Mesenchymal stem cell (in vitro differentiated cells and primary cell): ENCODE measurements at regions not wholly inside any gene's neighbourhood (a gene's known extent, or its start where the extent isn't known, plus 50 kb on each side); places are given as distances from the start of the nearest gene placed in this dataset.
"Not testable (repeated sequence)": the region's sequence is repeated elsewhere in the genome, so short reads cannot be mapped to it uniquely, and the experiment has no call there.

Experiments
- DNase-seq: peaks from one replicate; pipeline ENCODE4 v3.0.0-alpha.2; 2013
- H2AFZ ChIP-seq: one replicate; pipeline ENCODE4 v1.6.1; 2013; ENCODE audit warnings: low read depth, mild to moderate bottlenecking, control low read depth, inconsistent platforms, low read length, moderate library complexity
- H2AK5ac ChIP-seq: 2 replicates; pipeline ENCODE4 v1.6.1; 2013; ENCODE audit warnings: low read length, moderate library complexity, mild to moderate bottlenecking, inconsistent platforms; ENCODE audit not compliant: severe bottlenecking
- H2BK120ac ChIP-seq: one replicate; pipeline ENCODE4 v1.6.1; 2013; ENCODE audit warnings: low read depth, mild to moderate bottlenecking, inconsistent platforms, low read length, moderate library complexity
- H2BK12ac ChIP-seq, 2 experiments: one replicate each; pipeline ENCODE4 v1.6.1; 2013; ENCODE audit warnings: inconsistent platforms in 2 of 2, low read length in 2 of 2, mild to moderate bottlenecking in 2 of 2, moderate library complexity in 2 of 2, control low read depth in 1 of 2
- H2BK15ac ChIP-seq: one replicate; pipeline ENCODE4 v1.6.1; 2013; ENCODE audit warnings: mild to moderate bottlenecking, low read depth, inconsistent platforms; ENCODE audit not compliant: poor library complexity, severe bottlenecking
- H2BK5ac ChIP-seq: 2 replicates; pipeline ENCODE4 v1.6.1; 2013; ENCODE audit warnings: low read depth, mild to moderate bottlenecking, low read length, control low read depth, inconsistent platforms; ENCODE audit not compliant: poor library complexity, severe bottlenecking
- H3K14ac ChIP-seq, 2 experiments: one replicate each; pipeline ENCODE4 v1.6.1; 2013; ENCODE audit warnings: inconsistent platforms in 2 of 2, low read length in 2 of 2, control low read depth in 1 of 2, mild to moderate bottlenecking in 1 of 2, moderate library complexity in 1 of 2
- H3K18ac ChIP-seq, 2 experiments: one replicate each; pipeline ENCODE4 v1.6.1; 2013; ENCODE audit warnings: inconsistent platforms in 2 of 2, low read length in 2 of 2, control low read depth in 1 of 2, low read depth in 1 of 2, mild to moderate bottlenecking in 1 of 2
- H3K23ac ChIP-seq, 2 experiments: one replicate each; pipeline ENCODE4 v1.6.1; 2013; ENCODE audit warnings: inconsistent platforms in 2 of 2, low read length in 2 of 2, mild to moderate bottlenecking in 2 of 2, moderate library complexity in 2 of 2, control low read depth in 1 of 2
- H3K27ac ChIP-seq: 2 replicates; pipeline ENCODE4 v1.5.1; 2013; ENCODE audit warnings: mild to moderate bottlenecking, moderate library complexity, low read length, control low read depth, inconsistent platforms; ENCODE audit not compliant: poor library complexity, severe bottlenecking
- H3K27me3 ChIP-seq, 2 experiments: 2 replicates each; pipeline versions ENCODE4 v1.6.1 to v1.7.0; 2013; ENCODE audit warnings: low read length in 2 of 2, mild to moderate bottlenecking in 2 of 2, moderate library complexity in 2 of 2, control low read depth in 1 of 2, inconsistent platforms in 1 of 2; ENCODE audit not compliant: control insufficient read depth in 1 of 2, insufficient read depth in 1 of 2
- H3K36me3 ChIP-seq, 2 experiments: 2 replicates each; pipeline versions ENCODE4 v1.6.1 to v1.7.0; 2013; ENCODE audit warnings: low read length in 2 of 2, control low read depth in 1 of 2, inconsistent platforms in 1 of 2, low read depth in 1 of 2, mild to moderate bottlenecking in 1 of 2; ENCODE audit not compliant: insufficient read depth in 2 of 2, control insufficient read depth in 1 of 2
- H3K4ac ChIP-seq, 2 experiments: one replicate each; pipeline ENCODE4 v1.6.1; 2013; ENCODE audit warnings: inconsistent platforms in 2 of 2, low read length in 2 of 2, mild to moderate bottlenecking in 2 of 2, moderate library complexity in 2 of 2, control low read depth in 1 of 2, low read depth in 1 of 2
- H3K4me1 ChIP-seq: 2 replicates; pipeline ENCODE4 v1.6.1; 2013; ENCODE audit warnings: low read depth, low read length, control low read depth; ENCODE audit not compliant: control insufficient read depth, insufficient read depth
- H3K4me2 ChIP-seq: 2 replicates; pipeline ENCODE4 v1.6.1; 2013; ENCODE audit warnings: low read length, mild to moderate bottlenecking, inconsistent platforms; ENCODE audit not compliant: poor library complexity, severe bottlenecking
- H3K4me3 ChIP-seq, 2 experiments: 2 replicates each; pipeline versions ENCODE4 v1.5.1 to v1.7.0; 2013; ENCODE audit warnings: low read length in 2 of 2, mild to moderate bottlenecking in 2 of 2, control low read depth in 1 of 2, low read depth in 1 of 2; ENCODE audit not compliant: insufficient read depth in 1 of 2
- H3K79me1 ChIP-seq: replicated peaks from 2 replicates; pipeline ENCODE4 v1.6.1; 2013; ENCODE audit warnings: mild to moderate bottlenecking, control low read depth, low read length, inconsistent platforms; ENCODE audit not compliant: poor library complexity, severe bottlenecking
- H3K9ac ChIP-seq: 2 replicates; pipeline ENCODE4 v1.7.0; 2013; ENCODE audit warnings: mild to moderate bottlenecking, low read length, moderate library complexity
- H3K9me3 ChIP-seq: 2 replicates; pipeline ENCODE4 v1.7.0; 2013; ENCODE audit warnings: mild to moderate bottlenecking, low read length; ENCODE audit not compliant: control insufficient read depth
- H4K8ac ChIP-seq: one replicate; pipeline ENCODE4 v1.6.1; 2013; ENCODE audit warnings: inconsistent platforms, mild to moderate bottlenecking, low read length, moderate library complexity
- H4K91ac ChIP-seq: one replicate; pipeline ENCODE4 v1.6.1; 2013; ENCODE audit warnings: mild to moderate bottlenecking, low read length, inconsistent platforms
- WGBS: methylation state at CpG from one replicate; pipeline ENCODE4 v1.1.7; 2013; ENCODE audit warnings: mixed read lengths; 5-methylcytosine and 5-hydroxymethylcytosine counted together

DNA sequence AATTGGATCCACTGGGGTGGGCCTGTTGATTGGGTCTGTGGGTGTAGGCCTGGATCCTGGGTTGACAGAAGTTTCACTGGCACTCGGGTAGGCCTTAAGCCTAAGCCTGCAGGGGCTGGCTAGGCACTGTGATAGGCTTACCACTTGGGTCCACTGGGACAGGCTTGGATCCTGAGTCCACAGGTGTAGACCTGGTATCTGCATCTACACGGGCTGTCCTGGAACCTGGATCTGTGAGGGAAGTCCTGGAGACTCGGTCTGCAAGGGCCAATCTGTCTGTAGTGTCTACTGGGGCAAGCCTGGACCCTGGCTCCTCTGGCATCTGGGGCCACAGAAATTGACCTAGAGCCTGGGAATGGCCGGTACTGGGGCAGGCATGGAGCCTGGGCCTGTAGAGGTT, 219.0 kb upstream of the NRG3 start:
- no peak overlapping the region for H2BK120ac ChIP-seq

GRCh38 chr10:81662837-81663236, 212.2 kb upstream of the NRG3 start:
- no peak for DNase-seq
- Histone ChIP-seq H3K27ac (no peak overlapping the region), H3K18ac (no peak overlapping the region), H2AK5ac (no peak overlapping the region), H2AFZ (no peak overlapping the region), H3K14ac (no peak overlapping the region), H3K4me2 (no peak overlapping the region), H3K9me3 (peaks cover 22% of the 10 kb centered on the region), H3K4me3 (no peak overlapping the region), H3K9ac (no peak overlapping the region), H3K4ac (no peak overlapping the region), H2BK12ac (no peak overlapping the region), H2BK120ac (no peak overlapping the region), H3K4me1 (no peaks in the 10 kb centered on the region), H2BK5ac (no peak overlapping the region), H4K8ac (no peak overlapping the region), H2BK15ac (no peak overlapping the region), H3K79me1 (no peaks in the 10 kb centered on the region), H3K36me3 (no peaks in the 10 kb centered on the region), H3K27me3 (no peaks in the 10 kb centered on the region), H3K23ac (no peak overlapping the region), H4K91ac (no peak overlapping the region)
- no CpG with 5 or more reads among the region's 2 CpGs for WGBS

More for the DNA sequence above, 219.0 kb upstream of the NRG3 start:
- no peaks in the 10 kb centered on the region for H3K27me3 ChIP-seq
- H2BK12ac ChIP-seq: no peak overlapping the region
- no peak overlapping the region for H2AK5ac ChIP-seq
- no peak overlapping the region for H3K4me3 ChIP-seq
- no peak overlapping the region for H3K23ac ChIP-seq
- H3K9ac ChIP-seq: no peak overlapping the region
- WGBS: 58% methylated on average over 4 of the region's 4 CpGs
- H4K91ac ChIP-seq: no peak overlapping the region
- H3K14ac ChIP-seq: no peak overlapping the region
- no peak overlapping the region for H2AFZ ChIP-seq
- H3K4me2 ChIP-seq: no peak overlapping the region
- H3K36me3 ChIP-seq: no peaks in the 10 kb centered on the region
- H2BK5ac ChIP-seq: no peak overlapping the region
- no peak overlapping the region for H3K27ac ChIP-seq
- H3K4ac ChIP-seq: no peak overlapping the region
- DNase-seq: no peak
- H3K4me1 ChIP-seq: no peaks in the 10 kb centered on the region
- H3K79me1 ChIP-seq: no peaks in the 10 kb centered on the region
- peaks cover 30% of the 10 kb centered on the region for H3K9me3 ChIP-seq
- H4K8ac ChIP-seq: no peak overlapping the region
- no peak overlapping the region for H3K18ac ChIP-seq
- H2BK15ac ChIP-seq: no peak overlapping the region

DNA sequence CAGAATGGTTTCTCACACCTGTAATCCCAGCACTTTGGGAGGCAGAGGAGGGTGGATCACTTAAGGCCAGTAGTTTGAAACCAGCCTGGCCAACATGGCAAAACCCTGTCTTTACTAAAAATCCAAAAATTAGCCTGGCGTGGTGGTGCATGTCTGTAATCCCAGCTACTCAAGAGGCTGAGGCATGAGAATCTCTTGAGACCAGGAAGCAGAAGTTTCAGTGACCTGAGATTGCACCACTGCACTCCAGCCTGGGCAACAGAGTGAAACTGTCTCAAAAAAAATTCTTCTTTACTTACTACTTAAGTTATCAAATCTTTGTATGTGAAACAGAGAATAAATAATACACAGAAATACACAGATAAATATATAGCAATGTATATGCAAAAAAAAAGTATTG, 210.2 kb upstream of the NRG3 start:
- not testable (repeated sequence) for H3K27me3 ChIP-seq, H3K4me2 ChIP-seq, H3K9ac ChIP-seq, H3K4me3 ChIP-seq, H3K18ac ChIP-seq, H2BK12ac ChIP-seq, H3K36me3 ChIP-seq, H3K4me1 ChIP-seq, H3K27ac ChIP-seq, H2BK15ac ChIP-seq, H3K14ac ChIP-seq, H3K23ac ChIP-seq, H2BK120ac ChIP-seq, H4K8ac ChIP-seq, H4K91ac ChIP-seq, H3K79me1 ChIP-seq, H2AK5ac ChIP-seq, DNase-seq, H3K4ac ChIP-seq, H2BK5ac ChIP-seq, H2AFZ ChIP-seq
- peaks cover 28% of the 10 kb centered on the region for H3K9me3 ChIP-seq
- WGBS: 50% methylated on average over 1 of the region's 1 CpG

DNA sequence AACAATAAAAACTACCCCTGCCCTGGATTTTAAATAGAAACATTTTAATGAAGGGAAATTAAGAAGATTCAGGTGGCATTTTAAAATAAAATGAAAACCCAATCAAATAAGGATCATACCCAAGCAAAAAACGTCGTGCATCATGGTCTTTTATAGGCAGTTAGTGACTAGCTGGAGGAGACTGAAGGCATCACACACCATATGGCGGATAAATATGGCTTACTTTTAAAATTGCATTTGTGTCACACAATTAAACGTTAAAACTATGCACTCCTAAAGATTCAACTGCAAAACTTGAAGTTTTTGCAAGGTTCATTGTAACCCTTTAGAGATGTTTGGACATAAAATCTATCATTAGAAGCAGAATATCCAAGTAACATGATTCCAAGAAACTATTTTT, 200.1 kb upstream of the NRG3 start:
- DNase-seq: no peak
- Histone ChIP-seq H2BK15ac (no peak overlapping the region), H4K8ac (no peak overlapping the region), H3K79me1 (no peaks in the 10 kb centered on the region), H3K14ac (no peak overlapping the region), H3K4me2 (no peak overlapping the region), H3K4me3 (no peak overlapping the region), H2AK5ac (no peak overlapping the region), H3K9me3 (peaks cover 11% of the 10 kb centered on the region), H2BK12ac (no peak overlapping the region), H2BK120ac (no peak overlapping the region), H3K36me3 (no peaks in the 10 kb centered on the region), H3K4ac (no peak overlapping the region), H3K27ac (no peak overlapping the region), H3K9ac (no peak overlapping the region), H3K18ac (no peak overlapping the region), H2AFZ (no peak overlapping the region), H3K4me1 (no peaks in the 10 kb centered on the region), H3K27me3 (no peaks in the 10 kb centered on the region), H2BK5ac (no peak overlapping the region), H3K23ac (no peak overlapping the region), H4K91ac (no peak overlapping the region)
- WGBS: 69% methylated on average over 4 of the region's 4 CpGs
